OCI-LY3 (cell line): ENCODE measurements at regions not wholly inside any gene's neighbourhood (a gene's known extent, or its start where the extent isn't known, plus 50 kb on each side); places are given as distances from the start of the nearest gene placed in this dataset.

Experiments used
- H2AFZ ChIP-seq: fragments of 200-600, 300-600 bp; shearing (Covaris generic); 2 replicates; pipeline ENCODE4 v1.6.0; 2014; ENCODE audit warnings: antibody characterized with exemption, low read depth, low read length
- H3K27ac ChIP-seq: fragments of 200-600, 300-600 bp; sonication (generic); 2 replicates; pipeline ENCODE4 v1.5.1; 2014; ENCODE audit warnings: mild to moderate bottlenecking, low read length, moderate library complexity, mixed read lengths
- H3K27me3 ChIP-seq: fragments of 200-600, 300-600 bp; sonication (generic); 2 replicates; pipeline ENCODE4 v1.6.1; 2014; ENCODE audit warnings: low read depth, low read length, mixed read lengths
- H3K36me3 ChIP-seq: fragments of 200-600, 300-600 bp; sonication (generic); replicated peaks from 2 replicates; pipeline ENCODE3; 2014; ENCODE audit warnings: low read depth, low read length, mixed read lengths
- H3K4me1 ChIP-seq: fragments of 300-600, 200-600 bp; sonication (generic); 2 replicates; pipeline ENCODE4 v1.6.1; 2014; ENCODE audit warnings: low read length, mixed read lengths
- H3K4me2 ChIP-seq: fragments of 200-600, 300-600 bp; sonication (generic); 2 replicates; pipeline ENCODE4 v1.6.1; 2014; ENCODE audit warnings: low read length, mixed read lengths
- H3K4me3 ChIP-seq: fragments of 300-600, 200-600 bp; sonication (generic); 2 replicates; pipeline ENCODE4 v1.5.1; 2014; ENCODE audit warnings: antibody characterized with exemption, mild to moderate bottlenecking, low read length, moderate library complexity
- H3K79me2 ChIP-seq: fragments of 300-600, 200-600 bp; shearing (Covaris generic); 2 replicates; pipeline ENCODE4 v1.6.1; 2014; ENCODE audit warnings: mild to moderate bottlenecking, low read length, mixed read lengths
- H3K9ac ChIP-seq: fragments of 300-600, 200-600 bp; shearing (Covaris generic); 2 replicates; pipeline ENCODE4 v1.6.0; 2014; ENCODE audit warnings: mild to moderate bottlenecking, low read length, moderate library complexity
- H3K9me3 ChIP-seq: fragments of 200-600, 300-600 bp; shearing (Covaris generic); 2 replicates; pipeline ENCODE4 v1.6.1; 2014; ENCODE audit warnings: low read length, mixed read lengths; ENCODE audit not compliant: insufficient read depth
- H4K20me1 ChIP-seq: fragments of 200-600, 300-600 bp; sonication (generic); 2 replicates; pipeline ENCODE4 v1.6.1; 2016; ENCODE audit warnings: low read length, mixed read lengths; ENCODE audit not compliant: insufficient read depth
- CTCF ChIP-seq: fragments of 200-600, 300-600 bp; sonication (generic); IDR thresholded peaks from 2 replicates; pipeline ENCODE4 v1.5.1; 2014; ENCODE audit warnings: antibody characterized with exemption, low read length, low read depth
- EZH2phosphoT487 ChIP-seq: fragments of 200-600 bp; shearing (Covaris generic); IDR thresholded peaks from 2 replicates; pipeline ENCODE4 v1.6.1; 2018; ENCODE audit warnings: antibody characterized with exemption, mixed run types, low read depth

GRCh38 chr4:111695677-111696076, 449.6 kb upstream of the FAM241A start:
- Histone ChIP-seq H3K9ac (no peak overlapping the region), H3K79me2 (no peaks in the 10 kb centered on the region), H3K4me3 (no peak overlapping the region), H3K27me3 (no peaks in the 10 kb centered on the region), H3K4me2 (no peak overlapping the region), H3K36me3 (no peaks in the 10 kb centered on the region), H4K20me1 (no peaks in the 10 kb centered on the region), H3K4me1 (peaks cover 3% of the 10 kb centered on the region; the same call in 1 of the 2 replicates), H2AFZ (no peak overlapping the region), H3K27ac (no peak overlapping the region), H3K9me3 (no peaks in the 10 kb centered on the region)
- TF ChIP-seq EZH2phosphoT487 (no peak), CTCF (no peak)

- no peak for TF ChIP-seq CTCF
Measured at GRCh38 chr4:111696505-111696904, 448.7 kb upstream of the FAM241A start.

DNA sequence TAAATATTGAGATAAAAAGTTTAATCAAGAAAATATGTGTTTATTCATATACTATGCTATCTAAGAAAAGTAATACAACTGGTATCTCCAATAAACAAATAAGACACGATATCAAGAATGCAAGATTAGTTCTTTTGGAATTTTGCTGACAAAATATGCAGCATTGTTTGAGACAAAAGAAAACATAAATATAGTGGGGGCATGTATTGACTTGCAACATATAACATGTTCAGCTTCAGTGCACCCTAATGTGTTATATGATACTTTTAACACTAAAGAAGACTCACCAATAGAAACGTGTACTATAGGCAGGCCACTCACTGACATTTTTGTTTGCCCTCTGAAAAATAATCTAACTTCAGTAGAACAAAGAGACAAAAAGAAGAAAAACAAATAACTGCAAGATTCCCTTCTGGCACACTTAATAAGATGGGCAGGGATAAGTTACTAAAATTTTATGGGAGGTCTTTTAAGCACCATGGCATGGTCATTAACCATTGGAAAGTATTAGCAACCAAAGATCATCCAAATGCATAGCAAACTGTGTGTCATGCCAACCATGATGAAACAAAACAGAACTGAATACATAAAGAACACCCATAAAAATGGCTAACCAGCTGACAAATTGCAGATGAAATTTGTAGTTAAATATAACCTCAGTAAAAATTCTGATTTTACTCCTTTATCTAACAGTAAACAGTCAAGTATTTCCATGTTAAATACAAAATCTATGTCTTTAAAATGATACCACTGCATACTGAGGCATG, 447.9 kb upstream of the FAM241A start:
- no peak overlapping the region for H3K9ac ChIP-seq
- H3K9me3 ChIP-seq = no peaks in the 10 kb centered on the region
- peaks cover 3% of the 10 kb centered on the region; the same call in 1 of the 2 replicates for H3K4me1 ChIP-seq
- no peak for TF ChIP-seq CTCF
- no peak for TF ChIP-seq EZH2phosphoT487
- no peaks in the 10 kb centered on the region for H4K20me1 ChIP-seq
- no peaks in the 10 kb centered on the region for H3K27me3 ChIP-seq
- H3K4me2 ChIP-seq = no peak overlapping the region
- H3K27ac ChIP-seq = no peak overlapping the region
- no peaks in the 10 kb centered on the region for H3K79me2 ChIP-seq
- no peak overlapping the region for H3K4me3 ChIP-seq
- no peaks in the 10 kb centered on the region for H3K36me3 ChIP-seq
- H2AFZ ChIP-seq = no peak overlapping the region

More at GRCh38 chr4:111696505-111696904, 448.7 kb upstream of the FAM241A start:
- no peak overlapping the region for H3K27ac ChIP-seq
- no peak overlapping the region for H3K4me3 ChIP-seq
- no peaks in the 10 kb centered on the region for H3K79me2 ChIP-seq
- no peak overlapping the region for H2AFZ ChIP-seq
- H3K36me3 ChIP-seq = no peaks in the 10 kb centered on the region
- H3K4me1 ChIP-seq = peaks cover 3% of the 10 kb centered on the region; the same call in 1 of the 2 replicates
- no peaks in the 10 kb centered on the region for H4K20me1 ChIP-seq
- H3K4me2 ChIP-seq = no peak overlapping the region
- no peaks in the 10 kb centered on the region for H3K9me3 ChIP-seq
- no peaks in the 10 kb centered on the region for H3K27me3 ChIP-seq
- H3K9ac ChIP-seq = no peak overlapping the region

- Histone ChIP-seq H3K27ac (no peak overlapping the region), H3K4me3 (no peak overlapping the region), H3K36me3 (no peaks in the 10 kb centered on the region), H3K4me1 (peaks cover 3% of the 10 kb centered on the region; the same call in 1 of the 2 replicates), H3K9ac (no peak overlapping the region), H3K9me3 (no peaks in the 10 kb centered on the region), H3K27me3 (no peaks in the 10 kb centered on the region), H4K20me1 (no peaks in the 10 kb centered on the region), H3K79me2 (no peaks in the 10 kb centered on the region), H3K4me2 (no peak overlapping the region), H2AFZ (no peak overlapping the region)
- TF ChIP-seq CTCF (no peak), EZH2phosphoT487 (no peak)
Measured at GRCh38 chr4:111698361-111698760, 446.9 kb upstream of the FAM241A start.
